Activated CD8-positive, alpha-beta T cell treated with anti-CD3 and anti-CD28 coated beads for 36 hours (primary cell): ENCODE measurements at regions not wholly inside any gene's neighbourhood (a gene's known extent, or its start where the extent isn't known, plus 50 kb on each side); places are given as distances from the start of the nearest gene placed in this dataset.

Experiments
- ATAC-seq: fragments of 200-7000 bp; cut with Tn5 transposase; one replicate; pipeline ENCODE4 v1.10.0; 2021; ENCODE audit warnings: mild to moderate bottlenecking, moderate library complexity
- CTCF ChIA-PET: fragments of 350-600 bp; sonication (Branson Sonifier 250); formaldehyde crosslinking; loops from one replicate; lab custom pipeline; 2021; ENCODE audit warnings: antibody characterized with exemption; lab: Charles Lee
- POLR2A ChIA-PET: fragments of 350-600 bp; sonication (Branson Sonifier 250); formaldehyde crosslinking; loops from one replicate; lab custom pipeline; 2021; ENCODE audit warnings: antibody characterized with exemption; lab: Charles Lee
- DNase-seq: peaks from one replicate; pipeline ENCODE4 v3.0.0-alpha.2; 2020
- H3K27ac Mint-ChIP-seq: one replicate; pipeline ENCODE4 v1.8.0; 2021; ENCODE audit warnings: mild to moderate bottlenecking, mixed read lengths
- H3K27me3 Mint-ChIP-seq: one replicate; pipeline ENCODE4 v1.8.0; 2021; ENCODE audit warnings: mixed read lengths
- H3K36me3 Mint-ChIP-seq: one replicate; pipeline ENCODE4 v1.8.0; 2021; ENCODE audit warnings: low read depth, mixed read lengths
- H3K4me1 Mint-ChIP-seq: one replicate; pipeline ENCODE4 v1.8.0; 2021; ENCODE audit warnings: low read depth, mixed read lengths
- H3K4me3 Mint-ChIP-seq: one replicate; pipeline ENCODE4 v1.8.0; 2021; ENCODE audit warnings: mild to moderate bottlenecking, moderate library complexity, mixed read lengths
- H3K9me3 Mint-ChIP-seq: one replicate; pipeline ENCODE4 v1.8.0; 2021; ENCODE audit warnings: mixed read lengths
- intact Hi-C: fragments of 100-400 bp; cut with micrococcal nuclease; formaldehyde crosslinking; loops from one replicate; pipeline ENCODE4 v1.10.0; 2022
- TF ChIP-seq, protein P1 (sequence below): fragments of 200-600 bp; IDR thresholded peaks from one replicate; pipeline ENCODE4 v1.8.0; 2022; ENCODE audit warnings: antibody characterized with exemption, mild to moderate bottlenecking

DNA sequence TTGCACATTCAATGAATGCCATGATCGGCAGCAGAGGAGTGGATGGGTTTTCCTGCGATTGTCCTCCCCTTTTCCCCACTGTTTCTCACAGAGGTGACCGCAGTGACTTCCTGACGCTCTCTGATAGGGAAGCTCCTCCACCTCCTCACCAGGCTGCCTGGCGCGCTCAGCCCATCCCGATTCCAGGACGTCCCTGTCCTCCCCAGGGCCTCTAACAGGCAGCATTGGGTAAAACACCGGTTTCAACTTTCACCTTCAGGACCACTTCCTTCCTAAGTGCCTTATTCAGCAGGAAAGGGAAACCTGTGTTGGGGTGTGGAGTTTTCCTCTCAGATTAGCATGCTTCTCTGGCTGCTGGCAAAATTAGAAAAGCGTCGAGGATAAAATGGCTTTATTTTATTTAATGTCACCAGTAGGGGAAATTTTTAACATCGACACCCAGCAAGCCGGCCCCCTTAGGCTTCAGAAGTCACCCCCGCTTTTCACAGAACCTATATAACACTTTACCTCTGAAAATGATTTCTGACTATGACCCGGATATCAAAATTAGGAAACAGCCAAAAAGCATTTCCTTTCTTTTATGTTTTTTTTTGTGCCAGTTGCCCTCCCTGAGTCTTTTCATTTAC lies 570.4 kb upstream of the GJE1 start:
- peaks cover 2% of the 10 kb centered on the region for H3K27me3 Mint-ChIP-seq

DNA sequence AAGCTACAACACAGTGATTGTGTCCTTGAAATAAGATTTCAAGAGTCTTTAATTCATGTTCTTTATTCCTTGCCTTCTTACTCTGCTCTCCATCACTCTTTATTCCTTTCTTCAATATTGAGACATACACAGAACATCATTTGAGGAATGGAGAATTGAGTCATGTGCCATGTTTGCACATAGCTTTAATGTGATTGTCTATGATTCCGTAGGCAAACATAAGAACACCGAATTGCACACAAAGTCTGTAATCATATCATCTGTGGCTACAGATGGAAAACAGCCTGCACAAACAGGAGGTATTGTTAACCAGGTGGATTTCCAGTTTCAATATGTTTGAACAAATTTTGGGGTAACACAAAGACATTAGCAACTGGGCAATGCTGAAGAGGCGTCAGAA lies 571.6 kb upstream of the GJE1 start:
- DNase-seq = no peak
- Mint-ChIP-seq H3K27me3 (peaks cover 2% of the 10 kb centered on the region), H3K9me3 (no peaks in the 10 kb centered on the region), H3K4me1 (peaks cover 18% of the 10 kb centered on the region), H3K36me3 (no peaks in the 10 kb centered on the region), H3K27ac (no peak overlapping the region), H3K4me3 (no peak overlapping the region)
- CTCF ChIA-PET = interaction anchor here (0.9 to 1.0 kb wide), 2 partner anchors 22 to 69 kb away, joined by 3 read pairs; no protein-coding TSS in a partner anchor
- intact Hi-C loops = loop anchor here (5.0 kb wide), 1 partner anchor 254 kb away; no protein-coding TSS in a partner anchor
- TF ChIP-seq, protein P1, sequence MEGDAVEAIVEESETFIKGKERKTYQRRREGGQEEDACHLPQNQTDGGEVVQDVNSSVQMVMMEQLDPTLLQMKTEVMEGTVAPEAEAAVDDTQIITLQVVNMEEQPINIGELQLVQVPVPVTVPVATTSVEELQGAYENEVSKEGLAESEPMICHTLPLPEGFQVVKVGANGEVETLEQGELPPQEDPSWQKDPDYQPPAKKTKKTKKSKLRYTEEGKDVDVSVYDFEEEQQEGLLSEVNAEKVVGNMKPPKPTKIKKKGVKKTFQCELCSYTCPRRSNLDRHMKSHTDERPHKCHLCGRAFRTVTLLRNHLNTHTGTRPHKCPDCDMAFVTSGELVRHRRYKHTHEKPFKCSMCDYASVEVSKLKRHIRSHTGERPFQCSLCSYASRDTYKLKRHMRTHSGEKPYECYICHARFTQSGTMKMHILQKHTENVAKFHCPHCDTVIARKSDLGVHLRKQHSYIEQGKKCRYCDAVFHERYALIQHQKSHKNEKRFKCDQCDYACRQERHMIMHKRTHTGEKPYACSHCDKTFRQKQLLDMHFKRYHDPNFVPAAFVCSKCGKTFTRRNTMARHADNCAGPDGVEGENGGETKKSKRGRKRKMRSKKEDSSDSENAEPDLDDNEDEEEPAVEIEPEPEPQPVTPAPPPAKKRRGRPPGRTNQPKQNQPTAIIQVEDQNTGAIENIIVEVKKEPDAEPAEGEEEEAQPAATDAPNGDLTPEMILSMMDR = no peak
- ATAC-seq = no peak
- POLR2A ChIA-PET = no interaction called here

More for the DNA sequence above, 570.4 kb upstream of the GJE1 start:
- TF ChIP-seq, protein P1 = no peak
- peak overlapping the region; percentile 61 for H3K4me3 Mint-ChIP-seq
- CTCF ChIA-PET = interaction anchor here (0.8 to 1.0 kb wide), 2 partner anchors 53 to 70 kb away, joined by 3 read pairs; no protein-coding TSS in a partner anchor
- POLR2A ChIA-PET = interaction anchor here (0.6 kb wide), 1 partner anchor 992 kb away, joined by 3 read pairs; no protein-coding TSS in a partner anchor
- H3K27ac Mint-ChIP-seq = peak overlapping the region; percentile 91
- peaks cover 18% of the 10 kb centered on the region for H3K4me1 Mint-ChIP-seq
- peak; percentile 55 for DNase-seq
- intact Hi-C loops = loop anchor here (5.0 kb wide), 1 partner anchor 255 kb away; no protein-coding TSS in a partner anchor
- ATAC-seq = peak; percentile 86
- no peaks in the 10 kb centered on the region for H3K36me3 Mint-ChIP-seq
- no peaks in the 10 kb centered on the region for H3K9me3 Mint-ChIP-seq

DNA sequence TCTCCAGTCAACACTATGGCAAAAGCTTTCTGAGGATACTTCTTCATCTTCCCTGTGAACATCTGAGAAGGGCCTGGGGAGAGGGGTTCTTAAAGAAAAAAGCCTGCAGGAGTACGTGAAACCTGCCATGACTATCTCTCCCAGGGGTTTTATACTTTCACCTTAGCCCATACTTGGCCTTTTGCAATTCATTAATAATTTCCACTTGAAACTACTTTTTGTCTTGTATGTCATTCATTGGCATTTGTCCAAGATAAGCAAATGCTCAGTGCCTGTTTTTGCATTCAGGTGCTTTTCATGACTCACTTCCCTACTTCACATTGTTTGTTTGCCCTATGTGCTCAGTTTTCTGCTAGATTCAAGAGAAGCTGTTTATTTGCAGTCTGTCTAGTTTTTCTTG lies 580.3 kb upstream of the GJE1 start:
- peaks cover 8% of the 10 kb centered on the region for H3K36me3 Mint-ChIP-seq
- ATAC-seq (peak; percentile 60), DNase-seq (no peak)
- POLR2A ChIA-PET = no interaction called here
- H3K27ac Mint-ChIP-seq = peak overlapping the region; percentile 22
- CTCF ChIA-PET = no interaction called here
- H3K27me3 Mint-ChIP-seq = no peaks in the 10 kb centered on the region
- H3K4me1 Mint-ChIP-seq = peaks cover 7% of the 10 kb centered on the region
- intact Hi-C loops = no loop called here
- TF ChIP-seq, protein P1 = no peak
- H3K4me3 Mint-ChIP-seq = no peak overlapping the region
- peaks cover 8% of the 10 kb centered on the region for H3K9me3 Mint-ChIP-seq

DNA sequence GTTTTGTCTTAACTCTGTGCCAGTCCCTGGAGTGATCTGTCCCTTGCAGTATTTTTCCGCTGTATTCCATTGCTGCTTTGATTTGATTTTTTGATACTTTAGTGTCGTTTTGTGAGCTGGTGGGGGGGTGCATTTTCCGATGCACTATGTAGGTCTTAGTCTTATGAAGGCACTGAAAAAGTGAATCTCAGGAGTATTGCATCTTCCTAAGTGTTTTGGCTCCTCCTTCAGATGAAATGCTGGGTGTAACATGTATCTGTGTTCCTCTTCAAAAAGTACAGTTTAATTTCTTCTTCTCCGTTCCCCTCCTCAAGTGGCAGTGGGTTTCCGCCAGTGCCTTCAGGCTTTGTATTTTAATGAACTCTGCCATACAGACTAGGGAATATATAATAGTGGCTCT lies 580.7 kb upstream of the GJE1 start:
- CTCF ChIA-PET = no interaction called here
- ATAC-seq (no peak), DNase-seq (no peak)
- POLR2A ChIA-PET = no interaction called here
- intact Hi-C loops = no loop called here
- peaks cover 8% of the 10 kb centered on the region for H3K9me3 Mint-ChIP-seq
- H3K36me3 Mint-ChIP-seq = peaks cover 8% of the 10 kb centered on the region
- H3K4me1 Mint-ChIP-seq = peaks cover 7% of the 10 kb centered on the region
- H3K4me3 Mint-ChIP-seq = no peak overlapping the region
- no peak overlapping the region for H3K27ac Mint-ChIP-seq
- H3K27me3 Mint-ChIP-seq = no peaks in the 10 kb centered on the region
- TF ChIP-seq, protein P1 = no peak

DNA sequence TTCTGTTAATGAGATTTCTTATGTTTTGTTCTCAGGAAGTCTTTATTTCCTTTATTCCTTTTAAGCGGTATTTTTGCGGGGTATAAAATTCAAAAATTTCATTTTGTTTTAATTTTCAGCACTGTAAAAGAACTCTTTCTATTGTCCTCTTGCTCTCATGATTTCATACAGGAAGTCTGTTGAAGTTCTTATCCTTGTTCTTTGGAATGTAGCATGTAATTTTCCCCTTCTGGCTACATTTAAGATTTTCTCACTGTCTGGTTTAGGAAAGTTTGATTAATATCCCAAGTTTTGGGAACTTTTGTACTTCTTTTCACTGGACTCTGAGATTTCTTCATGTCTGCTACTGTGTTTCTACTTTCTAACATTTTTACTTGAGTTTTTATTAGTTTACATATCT lies 581.4 kb upstream of the GJE1 start:
- TF ChIP-seq, protein P1 = no peak
- ATAC-seq = no peak
- Mint-ChIP-seq H3K9me3 (peaks cover 8% of the 10 kb centered on the region), H3K4me1 (peaks cover 7% of the 10 kb centered on the region), H3K4me3 (no peak overlapping the region), H3K27ac (no peak overlapping the region), H3K36me3 (peaks cover 8% of the 10 kb centered on the region), H3K27me3 (no peaks in the 10 kb centered on the region)
- intact Hi-C loops = no loop called here
- POLR2A ChIA-PET = no interaction called here
- no peak for DNase-seq
- CTCF ChIA-PET = no interaction called here
